ENCODE measurements at regions not wholly inside any gene's neighbourhood (a gene's known extent, or its start where the extent isn't known, plus 50 kb on each side); places are given as distances from the start of the nearest gene placed in this dataset.

GRCh38 chr2:118243031-118243430 lies 154.8 kb downstream of the INSIG2 start:
- no peak for TF ChIP-seq POLR2A (IDR thresholded peaks at IDR 0.05)
- TF ChIP-seq, protein P1, sequence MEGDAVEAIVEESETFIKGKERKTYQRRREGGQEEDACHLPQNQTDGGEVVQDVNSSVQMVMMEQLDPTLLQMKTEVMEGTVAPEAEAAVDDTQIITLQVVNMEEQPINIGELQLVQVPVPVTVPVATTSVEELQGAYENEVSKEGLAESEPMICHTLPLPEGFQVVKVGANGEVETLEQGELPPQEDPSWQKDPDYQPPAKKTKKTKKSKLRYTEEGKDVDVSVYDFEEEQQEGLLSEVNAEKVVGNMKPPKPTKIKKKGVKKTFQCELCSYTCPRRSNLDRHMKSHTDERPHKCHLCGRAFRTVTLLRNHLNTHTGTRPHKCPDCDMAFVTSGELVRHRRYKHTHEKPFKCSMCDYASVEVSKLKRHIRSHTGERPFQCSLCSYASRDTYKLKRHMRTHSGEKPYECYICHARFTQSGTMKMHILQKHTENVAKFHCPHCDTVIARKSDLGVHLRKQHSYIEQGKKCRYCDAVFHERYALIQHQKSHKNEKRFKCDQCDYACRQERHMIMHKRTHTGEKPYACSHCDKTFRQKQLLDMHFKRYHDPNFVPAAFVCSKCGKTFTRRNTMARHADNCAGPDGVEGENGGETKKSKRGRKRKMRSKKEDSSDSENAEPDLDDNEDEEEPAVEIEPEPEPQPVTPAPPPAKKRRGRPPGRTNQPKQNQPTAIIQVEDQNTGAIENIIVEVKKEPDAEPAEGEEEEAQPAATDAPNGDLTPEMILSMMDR (IDR thresholded peaks at IDR 0.05 in 4 of 5, conservative IDR thresholded peaks at IDR 0.05 in 1 of 5), result no peak
